ENCODE measurements at regions not wholly inside any gene's neighbourhood (a gene's known extent, or its start where the extent isn't known, plus 50 kb on each side); places are given as distances from the start of the nearest gene placed in this dataset.
"Not testable (repeated sequence)": the region's sequence is repeated elsewhere in the genome, so short reads cannot be mapped to it uniquely, and the experiment has no call there.

- DNase-seq (no peak), ATAC-seq (no peak)
- Histone ChIP-seq H3K36me3 (no peaks in the 10 kb centered on the region), H3K4me3 (no peak overlapping the region), H3K27me3 (no peaks in the 10 kb centered on the region), H3K9me3 (no peaks in the 10 kb centered on the region), H3K27ac (no peak overlapping the region), H3K4me1 (no peaks in the 10 kb centered on the region)
- in situ Hi-C loops (cut with MboI; ENCODE audit: low sequenced_read_pairs in 4 of 4) = no loop called here
- no peak for TF ChIP-seq POLR2A (IDR thresholded peaks at IDR 0.05)
- TF ChIP-seq, protein P1, sequence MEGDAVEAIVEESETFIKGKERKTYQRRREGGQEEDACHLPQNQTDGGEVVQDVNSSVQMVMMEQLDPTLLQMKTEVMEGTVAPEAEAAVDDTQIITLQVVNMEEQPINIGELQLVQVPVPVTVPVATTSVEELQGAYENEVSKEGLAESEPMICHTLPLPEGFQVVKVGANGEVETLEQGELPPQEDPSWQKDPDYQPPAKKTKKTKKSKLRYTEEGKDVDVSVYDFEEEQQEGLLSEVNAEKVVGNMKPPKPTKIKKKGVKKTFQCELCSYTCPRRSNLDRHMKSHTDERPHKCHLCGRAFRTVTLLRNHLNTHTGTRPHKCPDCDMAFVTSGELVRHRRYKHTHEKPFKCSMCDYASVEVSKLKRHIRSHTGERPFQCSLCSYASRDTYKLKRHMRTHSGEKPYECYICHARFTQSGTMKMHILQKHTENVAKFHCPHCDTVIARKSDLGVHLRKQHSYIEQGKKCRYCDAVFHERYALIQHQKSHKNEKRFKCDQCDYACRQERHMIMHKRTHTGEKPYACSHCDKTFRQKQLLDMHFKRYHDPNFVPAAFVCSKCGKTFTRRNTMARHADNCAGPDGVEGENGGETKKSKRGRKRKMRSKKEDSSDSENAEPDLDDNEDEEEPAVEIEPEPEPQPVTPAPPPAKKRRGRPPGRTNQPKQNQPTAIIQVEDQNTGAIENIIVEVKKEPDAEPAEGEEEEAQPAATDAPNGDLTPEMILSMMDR (IDR thresholded peaks at IDR 0.05 in 4 of 5, conservative IDR thresholded peaks at IDR 0.05 in 1 of 5) = no peak
- intact Hi-C loops (cut with DNase I; ENCODE audit: low total_unique reads) = no loop called here
Observed at GRCh38 chr5:135153661-135154060, 119.6 kb upstream of the PITX1 start.

DNA sequence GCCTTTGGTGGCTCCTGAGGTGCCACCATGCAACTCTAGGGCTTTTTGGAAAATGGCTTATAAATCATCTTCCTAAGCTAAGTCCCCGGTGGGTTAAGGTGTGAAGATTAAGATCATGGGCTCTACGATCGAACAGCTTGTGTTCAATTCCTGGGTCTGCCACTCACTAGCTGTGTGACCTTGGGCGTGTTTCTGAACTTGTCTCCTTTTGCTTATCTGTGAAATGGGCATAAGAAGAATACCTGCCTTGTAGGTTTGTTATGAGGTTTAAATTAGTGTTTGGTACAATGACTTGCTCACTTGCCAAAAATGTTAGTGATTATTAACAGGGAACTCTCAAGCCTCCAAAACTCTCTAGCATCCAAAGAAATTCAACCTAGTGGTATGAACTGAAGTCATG lies 119.2 kb upstream of the PITX1 start:
- no peak for TF ChIP-seq POLR2A (IDR thresholded peaks at IDR 0.05)
- TF ChIP-seq, protein P1 (IDR thresholded peaks at IDR 0.05 in 4 of 5, conservative IDR thresholded peaks at IDR 0.05 in 1 of 5) = no peak
- intact Hi-C loops (cut with DNase I; ENCODE audit: low total_unique reads) (no loop called here), in situ Hi-C loops (cut with MboI; ENCODE audit: low sequenced_read_pairs in 4 of 4) (no loop called here)
- Histone ChIP-seq H3K4me3 (no peak overlapping the region), H3K27me3 (no peaks in the 10 kb centered on the region), H3K36me3 (no peaks in the 10 kb centered on the region), H3K4me1 (no peaks in the 10 kb centered on the region), H3K27ac (no peak overlapping the region), H3K9me3 (no peaks in the 10 kb centered on the region)
- DNase-seq (no peak), ATAC-seq (no peak)

DNA sequence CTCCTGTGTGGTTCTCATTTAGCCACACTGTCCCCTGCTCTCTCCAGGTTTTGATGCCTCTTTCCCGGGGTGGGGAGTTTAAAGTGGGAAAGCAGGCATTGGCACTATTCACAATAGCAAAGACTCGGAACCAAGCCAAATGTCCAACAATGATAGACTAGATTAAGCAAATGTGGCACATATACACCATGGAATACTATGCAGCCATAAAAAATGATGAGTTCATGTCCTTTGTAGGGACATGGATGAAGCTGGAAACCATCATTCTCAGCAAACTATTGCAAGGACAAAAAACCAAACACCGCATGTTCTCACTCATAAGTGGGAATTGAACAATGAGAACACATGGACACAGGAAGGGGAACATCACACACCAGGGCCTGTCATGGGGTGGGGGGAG lies 117.6 kb upstream of the PITX1 start:
- H3K27me3 ChIP-seq; H3K27ac ChIP-seq; intact Hi-C loops (cut with DNase I; ENCODE audit: low total_unique reads); H3K4me3 ChIP-seq; ATAC-seq; in situ Hi-C loops (cut with MboI; ENCODE audit: low sequenced_read_pairs in 4 of 4); DNase-seq; H3K9me3 ChIP-seq; H3K36me3 ChIP-seq; H3K4me1 ChIP-seq: not testable (repeated sequence)

- DNase-seq (no peak), ATAC-seq (no peak)
- Histone ChIP-seq H3K27ac (no peak overlapping the region), H3K9me3 (no peaks in the 10 kb centered on the region), H3K27me3 (no peaks in the 10 kb centered on the region), H3K4me1 (no peaks in the 10 kb centered on the region), H3K4me3 (no peak overlapping the region), H3K36me3 (no peaks in the 10 kb centered on the region)
- intact Hi-C loops (cut with DNase I; ENCODE audit: low total_unique reads) (no loop called here), in situ Hi-C loops (cut with MboI; ENCODE audit: low sequenced_read_pairs in 4 of 4) (no loop called here)
- TF ChIP-seq POLR2A (IDR thresholded peaks at IDR 0.05) = no peak
Observed at GRCh38 chr5:135151256-135151655, 117.2 kb upstream of the PITX1 start.

- ATAC-seq = no peak
- in situ Hi-C loops (cut with MboI; ENCODE audit: low sequenced_read_pairs in 4 of 4) = no loop called here
- Histone ChIP-seq H3K4me1 (no peaks in the 10 kb centered on the region), H3K27ac (no peak overlapping the region), H3K36me3 (no peaks in the 10 kb centered on the region), H3K4me3 (no peak overlapping the region), H3K27me3 (no peaks in the 10 kb centered on the region), H3K9me3 (no peaks in the 10 kb centered on the region)
- intact Hi-C loops (cut with DNase I; ENCODE audit: low total_unique reads) = no loop called here
- DNase-seq = no peak
- TF ChIP-seq, protein P1 (IDR thresholded peaks at IDR 0.05 in 4 of 5, conservative IDR thresholded peaks at IDR 0.05 in 1 of 5) = no peak
- no peak for TF ChIP-seq POLR2A (IDR thresholded peaks at IDR 0.05)
Observed at GRCh38 chr5:135150767-135151166, 116.7 kb upstream of the PITX1 start.

- no peaks in the 10 kb centered on the region for H3K36me3 ChIP-seq
- in situ Hi-C loops (cut with MboI; ENCODE audit: low sequenced_read_pairs in 4 of 4) (no loop called here), intact Hi-C loops (cut with DNase I; ENCODE audit: low total_unique reads) (no loop called here)
- no peak overlapping the region for H3K27ac ChIP-seq
- H3K4me3 ChIP-seq = no peak overlapping the region
- TF ChIP-seq, protein P1 (IDR thresholded peaks at IDR 0.05 in 4 of 5, conservative IDR thresholded peaks at IDR 0.05 in 1 of 5) = no peak
- TF ChIP-seq POLR2A (IDR thresholded peaks at IDR 0.05) = no peak
- no peaks in the 10 kb centered on the region for H3K9me3 ChIP-seq
- DNase-seq (no peak), ATAC-seq (no peak)
- H3K4me1 ChIP-seq = no peaks in the 10 kb centered on the region
- H3K27me3 ChIP-seq = no peaks in the 10 kb centered on the region
Observed at GRCh38 chr5:135149956-135150723, 116.1 kb upstream of the PITX1 start.
